ENCODE measurements at regions not wholly inside any gene's neighbourhood (a gene's known extent, or its start where the extent isn't known, plus 50 kb on each side); places are given as distances from the start of the nearest gene placed in this dataset.

DNA sequence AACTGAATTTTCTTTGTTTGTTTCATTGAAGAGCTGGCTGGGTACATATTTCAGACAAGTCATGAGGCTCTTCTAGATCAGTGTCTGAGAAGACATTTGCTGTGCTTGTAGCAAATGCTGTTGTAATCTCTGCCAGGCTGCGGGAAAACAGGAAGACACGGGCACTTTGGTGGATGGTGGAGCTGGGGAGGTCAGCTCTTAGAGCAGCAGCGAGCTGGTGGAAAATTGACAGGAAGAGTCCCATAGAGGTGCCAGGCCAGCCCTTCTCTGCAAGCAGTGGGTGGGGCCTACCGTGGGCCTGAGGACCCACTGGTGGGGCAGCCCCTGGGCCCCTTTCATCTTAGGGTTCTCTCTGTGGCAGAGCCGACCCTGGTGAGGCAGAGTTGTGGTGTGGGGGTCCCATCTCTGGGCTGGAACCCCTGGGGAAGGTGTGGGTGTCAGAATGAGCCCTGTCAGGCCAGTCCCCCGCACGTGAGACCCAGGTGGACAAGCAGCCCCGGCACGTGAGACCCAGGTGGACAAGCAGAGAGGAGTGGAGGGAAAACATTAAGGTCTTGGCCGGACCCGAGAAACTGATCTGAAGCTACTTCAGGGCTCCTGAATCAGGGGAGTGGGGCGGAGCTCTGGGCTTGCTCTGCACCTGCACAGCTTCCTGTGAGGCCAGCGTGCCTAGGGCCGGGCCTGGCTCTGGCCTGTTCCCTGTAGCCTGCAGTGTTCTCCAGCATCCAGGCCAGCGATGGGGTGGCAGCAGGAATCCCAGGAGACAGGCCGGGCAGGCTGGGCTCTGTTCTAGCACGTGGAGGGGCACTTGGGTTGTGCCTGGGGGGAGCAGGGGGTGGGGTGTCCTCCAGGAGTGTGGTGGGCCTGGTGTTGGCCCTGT is 273.5 kb upstream of the HDAC4 start:
- DNase-seq (ENCODE audit: low read depth in 2 of 2) = no peak

DNA sequence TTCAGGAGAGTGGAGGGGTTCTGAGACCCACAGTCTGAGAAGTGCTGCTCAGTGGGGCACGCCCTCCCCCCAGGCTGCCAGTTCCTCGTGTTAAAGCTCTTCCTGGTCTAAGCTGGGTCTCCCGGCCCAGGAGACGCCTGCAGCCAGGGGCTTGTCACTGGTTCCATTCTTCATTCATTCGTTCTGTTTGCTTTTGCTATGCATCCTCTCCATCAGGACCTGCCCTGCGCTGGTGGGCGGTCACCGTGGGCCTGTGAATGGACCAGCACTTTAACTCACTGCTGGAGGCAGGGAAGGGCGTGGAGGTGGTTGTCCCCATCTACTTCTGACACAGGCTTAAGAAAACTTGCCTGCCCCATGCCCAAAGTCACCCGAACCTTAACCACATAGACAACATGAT is 272.8 kb upstream of the HDAC4 start:
- no peak for DNase-seq (ENCODE audit: low read depth in 2 of 2)

DNA sequence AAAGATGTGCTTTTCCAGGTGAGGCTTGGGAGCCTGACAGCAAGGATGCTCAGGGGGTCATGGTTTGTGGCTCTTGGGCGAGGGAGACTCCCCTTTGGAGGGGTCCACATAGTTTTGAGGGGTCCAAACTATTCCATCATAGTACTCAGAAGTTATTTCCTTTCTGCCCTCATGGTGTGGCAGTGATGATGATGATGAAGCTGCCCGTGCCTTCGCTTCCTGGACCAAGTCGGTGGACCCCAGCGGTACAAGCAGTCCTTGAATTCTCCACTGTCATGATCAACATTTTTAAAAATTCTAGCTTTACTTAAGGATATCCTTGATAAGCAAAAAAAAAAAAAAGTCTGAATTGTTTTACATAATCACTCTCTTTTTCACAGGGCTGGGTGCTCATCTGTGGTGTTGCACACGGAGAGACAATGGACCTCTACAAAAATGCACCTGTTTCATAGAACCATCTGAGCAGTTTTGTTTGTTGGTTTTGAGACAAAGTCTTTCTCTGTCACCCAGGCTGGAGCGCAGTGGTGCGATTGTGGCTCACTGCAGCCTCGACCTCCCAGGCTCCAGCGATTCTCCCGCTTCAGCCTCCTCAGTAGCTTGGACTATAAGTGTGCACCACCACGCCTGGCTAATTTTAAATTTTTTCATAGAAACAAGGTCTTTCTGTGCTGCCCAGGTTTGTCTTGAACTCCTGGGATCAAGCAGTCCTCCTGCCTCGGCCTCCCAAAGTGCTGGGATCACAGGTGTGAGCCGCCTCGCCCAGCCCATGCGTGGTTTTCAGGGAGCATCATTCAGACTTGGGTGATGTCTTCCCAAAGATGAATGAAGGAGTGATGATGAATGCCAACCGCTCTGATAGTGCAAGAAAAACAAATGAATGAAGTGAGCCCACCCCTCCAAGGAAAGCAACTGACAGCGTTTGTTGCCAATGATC is 271.4 kb upstream of the HDAC4 start:
- no peak for DNase-seq (ENCODE audit: low read depth in 2 of 2)

DNA sequence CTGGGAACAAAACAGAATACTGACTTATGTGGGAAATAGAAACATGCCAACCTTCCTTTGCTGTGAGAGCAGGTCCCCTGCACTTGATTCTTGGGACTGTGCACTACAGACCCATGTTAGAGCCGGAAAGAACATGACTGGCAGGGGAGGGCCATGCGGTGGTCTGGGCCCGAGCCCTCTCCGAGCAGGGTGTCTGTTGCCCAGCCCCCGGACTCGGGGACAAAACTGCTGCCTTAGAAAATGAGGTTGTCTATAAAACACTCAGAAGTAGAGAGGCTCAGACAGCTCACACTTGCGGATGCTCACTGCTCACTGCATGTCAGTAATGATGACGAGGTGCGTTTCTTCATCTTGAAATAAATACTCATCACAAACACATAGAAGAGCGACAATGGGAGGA is 270.7 kb upstream of the HDAC4 start:
- DNase-seq (ENCODE audit: low read depth in 2 of 2) = no peak

DNA sequence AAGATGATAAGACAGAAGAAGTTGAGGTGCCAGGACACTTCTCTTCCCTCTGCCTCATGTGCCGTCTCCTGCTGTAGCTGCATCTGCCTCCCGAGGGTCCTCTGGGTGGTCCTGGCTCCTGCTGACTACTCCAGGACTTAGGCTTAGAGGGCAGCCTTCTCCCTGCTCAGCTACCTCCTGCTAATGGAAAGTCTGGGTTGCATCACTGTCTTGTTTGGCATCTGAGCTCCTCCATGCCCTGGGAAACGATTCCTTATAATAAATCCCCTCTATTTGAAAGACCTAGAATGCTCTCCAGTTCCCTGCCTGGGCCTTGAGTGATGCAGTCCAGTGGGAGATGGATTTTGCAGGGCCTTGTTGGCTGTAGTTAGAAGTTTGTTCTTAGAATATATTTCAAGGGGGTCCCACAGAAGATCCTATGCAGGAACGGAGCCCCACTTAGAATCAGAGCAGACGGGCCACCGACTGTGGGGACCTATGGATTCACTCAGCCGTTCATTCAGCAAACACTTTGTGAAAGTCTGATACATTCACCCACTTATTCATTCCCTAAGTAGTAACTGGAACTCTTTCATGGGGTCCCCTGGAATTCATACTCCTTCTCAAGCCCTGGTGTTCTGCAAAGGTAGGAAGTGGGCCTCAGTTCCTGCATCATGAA is 269.8 kb upstream of the HDAC4 start:
- DNase-seq (ENCODE audit: low read depth in 2 of 2) = no peak

DNA sequence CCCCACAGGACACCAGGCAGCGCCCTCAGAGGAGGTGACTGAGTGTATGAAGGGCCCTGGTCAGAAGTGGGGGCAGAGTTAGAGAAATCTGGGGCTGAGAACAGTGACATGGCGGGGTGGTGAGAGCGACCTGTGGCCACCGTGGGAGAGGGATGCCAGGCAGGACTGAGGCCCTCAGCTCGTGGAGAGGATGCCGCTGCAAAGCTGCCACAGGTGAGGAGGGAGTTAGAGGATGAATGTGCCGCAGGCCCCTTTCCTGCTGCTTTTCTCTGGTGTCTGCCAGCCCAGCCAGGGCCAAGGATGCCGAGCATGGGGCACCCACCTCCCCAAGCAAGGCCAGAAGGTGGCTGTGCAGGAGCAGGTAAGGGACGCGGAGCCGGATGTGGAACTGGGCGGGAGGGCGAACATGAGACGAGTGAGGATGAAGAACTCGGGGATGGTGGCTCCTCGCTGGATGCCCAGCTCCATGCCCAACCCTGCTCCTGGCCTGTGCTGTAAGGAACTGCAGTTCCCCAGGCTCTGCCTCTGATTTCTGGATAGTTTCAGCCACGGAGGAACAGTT is 269.2 kb upstream of the HDAC4 start:
- no peak for DNase-seq (ENCODE audit: low read depth in 2 of 2)

DNA sequence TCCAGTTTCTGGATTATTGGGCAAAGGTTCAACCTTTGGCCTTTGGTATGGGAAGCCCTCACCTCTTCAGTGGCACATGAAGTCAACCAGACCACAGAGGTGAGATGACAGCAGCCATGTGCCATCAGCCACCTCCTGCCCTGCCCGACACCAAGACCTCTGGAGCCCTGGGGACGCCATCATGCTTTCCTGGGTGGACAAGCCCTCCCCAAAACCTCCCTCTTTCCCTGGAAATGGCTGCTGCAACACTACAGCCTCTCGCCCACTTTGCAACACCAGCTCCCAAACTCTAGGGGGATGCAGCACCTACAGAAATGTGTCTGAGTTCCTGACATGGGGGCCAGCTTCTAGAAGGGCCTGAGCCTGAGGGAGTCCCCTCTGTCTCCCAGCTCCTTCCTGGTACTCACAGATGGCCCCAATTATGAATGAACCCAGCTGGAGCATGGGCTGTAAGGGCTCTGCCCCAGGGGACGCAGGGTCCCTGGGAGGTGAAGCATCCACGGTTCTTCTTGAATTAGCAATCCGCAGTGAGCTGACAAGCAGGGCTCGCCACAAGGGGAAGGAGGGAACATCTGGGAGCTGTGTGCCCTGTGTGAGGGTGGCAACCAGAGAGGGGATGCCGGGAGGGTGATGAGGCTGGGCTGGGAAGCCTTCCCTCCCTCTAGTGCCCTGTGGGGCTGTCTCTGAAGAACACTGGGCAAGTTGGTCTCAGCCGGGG is 268.5 kb upstream of the HDAC4 start:
- no peak for DNase-seq (ENCODE audit: low read depth in 2 of 2)

DNA sequence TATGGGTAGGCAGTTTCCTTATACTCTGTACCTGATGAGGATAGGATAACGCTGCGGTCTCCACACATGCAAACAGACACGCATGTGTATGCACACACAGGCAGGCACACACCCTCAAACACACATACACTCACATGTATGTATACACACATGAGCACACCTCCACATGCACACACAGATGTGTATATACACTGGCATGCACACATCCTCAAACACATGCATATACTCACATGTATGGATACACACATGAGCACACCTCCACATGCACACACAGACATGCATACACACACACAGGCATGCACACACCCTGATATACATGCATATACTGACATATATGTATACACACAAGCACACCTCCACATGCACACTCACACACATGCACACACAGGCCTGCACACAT is 267.8 kb upstream of the HDAC4 start:
- no peak for DNase-seq (ENCODE audit: low read depth in 2 of 2)

DNA sequence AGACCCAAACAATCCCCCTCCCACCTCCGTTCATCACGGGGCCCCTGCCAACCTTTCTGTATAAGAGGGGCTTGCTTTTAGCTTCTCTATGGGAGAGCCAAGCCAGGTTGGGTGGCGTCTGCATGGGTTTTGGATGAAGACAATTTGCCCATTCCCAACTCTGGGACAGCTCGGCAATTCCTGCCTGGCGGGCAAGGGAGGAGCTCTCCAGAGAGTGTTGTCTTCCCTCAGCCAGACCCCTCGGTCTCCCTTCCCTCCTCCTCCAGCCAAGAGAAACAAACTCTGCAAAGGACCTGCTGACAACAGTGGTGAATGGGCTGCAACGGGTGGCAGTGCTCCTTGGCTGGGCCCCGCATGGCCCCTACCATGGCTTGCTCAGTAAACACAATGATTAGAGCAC is 267.2 kb upstream of the HDAC4 start:
- DNase-seq (ENCODE audit: low read depth in 2 of 2) = no peak

DNA sequence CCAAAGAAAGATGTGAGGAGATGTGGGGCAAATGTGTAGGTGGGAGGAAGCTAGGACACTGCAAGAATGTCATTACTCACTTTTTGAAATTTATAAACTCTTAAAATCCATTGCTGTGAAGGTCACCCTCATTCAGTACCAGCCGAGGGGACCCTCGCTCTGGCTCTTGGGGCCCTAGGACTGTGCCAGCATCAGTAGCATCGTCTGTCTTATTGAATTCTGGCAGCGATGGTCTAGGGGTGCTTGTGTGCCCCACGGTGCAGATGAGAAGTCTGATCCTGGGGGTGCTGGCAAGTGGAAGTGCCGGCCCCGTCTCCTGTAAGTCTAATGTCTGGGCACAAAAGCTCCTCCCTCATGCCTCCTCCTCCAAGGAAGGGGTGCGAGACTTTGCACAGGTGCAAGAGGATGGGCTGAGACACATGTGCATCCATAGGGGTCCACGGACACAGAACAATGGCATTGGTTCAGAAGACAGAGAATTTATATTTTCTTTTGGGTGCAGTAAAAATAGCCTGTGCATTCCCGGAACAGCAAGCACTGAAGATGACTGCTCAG is 266.7 kb upstream of the HDAC4 start:
- DNase-seq (ENCODE audit: low read depth in 2 of 2) = no peak

DNA sequence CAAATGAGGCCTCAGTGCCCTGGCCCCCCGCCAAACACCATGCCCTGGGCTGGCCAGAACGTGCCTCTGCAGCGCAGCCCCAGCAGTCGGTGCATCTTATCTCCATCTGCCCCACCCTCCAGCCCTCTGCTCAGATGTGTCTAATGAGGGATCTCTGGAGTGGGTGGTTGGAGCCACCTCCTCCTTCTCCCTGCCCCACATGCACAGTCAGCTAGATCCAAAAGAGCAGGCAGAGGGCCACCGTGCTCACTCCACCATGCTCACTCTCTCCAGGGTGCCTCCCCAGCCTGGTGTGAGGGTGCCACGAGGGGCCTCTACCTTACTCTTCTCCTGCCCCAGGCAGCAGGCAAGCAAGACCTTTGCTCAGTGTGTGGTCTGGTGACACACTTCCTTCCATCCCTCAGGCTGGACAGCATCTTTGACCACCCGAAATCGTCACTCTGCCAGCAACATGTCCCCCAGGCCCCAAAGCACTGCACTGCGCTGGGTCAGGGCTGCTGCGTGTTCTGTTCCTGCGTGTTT is 266.1 kb upstream of the HDAC4 start:
- no peak for DNase-seq (ENCODE audit: low read depth in 2 of 2)

DNA sequence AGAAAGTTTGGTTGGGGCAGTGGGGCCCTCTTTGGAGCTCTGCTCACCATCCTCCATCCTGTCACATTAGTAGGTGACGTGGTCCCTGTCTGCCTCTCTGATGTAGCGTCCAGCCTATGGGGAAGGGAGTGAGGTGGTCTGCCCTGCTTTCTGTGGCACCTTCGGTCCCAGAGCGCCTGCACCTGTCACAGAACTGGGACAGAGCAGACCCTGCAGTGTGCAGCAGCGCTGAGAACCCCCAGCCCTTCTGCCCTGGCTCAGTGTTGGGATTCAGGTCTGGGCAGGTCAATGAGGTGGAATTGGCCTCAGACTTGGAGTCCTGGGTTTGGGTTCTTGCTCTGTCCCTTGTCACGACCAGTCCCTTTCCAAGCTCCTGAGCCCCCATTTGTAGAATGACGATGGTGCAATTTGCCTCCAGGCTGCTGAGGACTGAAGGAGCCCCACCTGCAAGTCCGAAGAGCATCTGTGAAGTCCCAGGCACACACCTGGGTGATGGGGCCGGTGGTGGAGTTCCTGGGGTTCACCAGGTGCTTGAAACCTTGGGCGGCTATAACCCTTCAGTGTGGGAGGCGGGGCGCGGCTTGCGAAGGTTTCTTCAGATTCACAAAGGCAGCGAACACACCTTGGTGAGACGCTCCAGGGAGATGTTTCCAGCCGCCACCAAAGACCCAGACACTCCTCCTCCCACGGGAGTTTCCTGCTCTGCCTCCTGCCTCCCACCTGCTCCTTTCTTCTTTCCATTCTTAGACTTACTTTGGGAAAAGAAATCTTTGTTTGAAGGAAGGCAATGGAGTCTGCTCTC is 265.4 kb upstream of the HDAC4 start:
- no peak for DNase-seq (ENCODE audit: low read depth in 2 of 2)

DNA sequence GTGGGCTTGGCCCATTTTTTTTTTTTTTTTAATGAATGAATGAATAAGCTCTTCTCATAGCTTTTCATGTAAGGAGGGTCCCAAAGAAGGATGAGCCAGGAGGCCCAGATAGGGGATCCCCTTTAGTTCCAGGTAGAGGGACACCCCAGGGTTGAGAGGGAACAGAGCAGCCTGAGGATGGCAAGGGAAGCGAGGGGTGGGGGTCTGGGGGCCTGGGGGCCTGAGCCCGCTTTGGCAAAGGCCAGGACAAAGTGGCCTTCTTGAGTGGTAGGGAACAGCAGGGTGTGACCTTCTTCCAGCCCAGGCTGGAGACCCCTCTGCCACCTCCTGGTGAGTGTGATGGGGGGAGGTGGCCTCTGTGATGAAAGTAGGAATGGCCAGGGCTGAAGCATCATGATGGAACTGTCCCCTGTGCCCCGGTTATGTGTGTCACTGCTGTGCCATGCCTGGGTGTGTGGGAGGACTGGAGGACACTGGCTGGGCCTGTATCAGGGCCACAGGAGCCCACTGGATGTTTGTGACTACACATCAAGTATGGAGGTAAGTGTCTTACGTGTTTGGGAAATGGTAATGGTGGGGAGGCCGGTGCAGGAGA is 263.5 kb upstream of the HDAC4 start:
- DNase-seq (ENCODE audit: low read depth in 2 of 2) = no peak

DNA sequence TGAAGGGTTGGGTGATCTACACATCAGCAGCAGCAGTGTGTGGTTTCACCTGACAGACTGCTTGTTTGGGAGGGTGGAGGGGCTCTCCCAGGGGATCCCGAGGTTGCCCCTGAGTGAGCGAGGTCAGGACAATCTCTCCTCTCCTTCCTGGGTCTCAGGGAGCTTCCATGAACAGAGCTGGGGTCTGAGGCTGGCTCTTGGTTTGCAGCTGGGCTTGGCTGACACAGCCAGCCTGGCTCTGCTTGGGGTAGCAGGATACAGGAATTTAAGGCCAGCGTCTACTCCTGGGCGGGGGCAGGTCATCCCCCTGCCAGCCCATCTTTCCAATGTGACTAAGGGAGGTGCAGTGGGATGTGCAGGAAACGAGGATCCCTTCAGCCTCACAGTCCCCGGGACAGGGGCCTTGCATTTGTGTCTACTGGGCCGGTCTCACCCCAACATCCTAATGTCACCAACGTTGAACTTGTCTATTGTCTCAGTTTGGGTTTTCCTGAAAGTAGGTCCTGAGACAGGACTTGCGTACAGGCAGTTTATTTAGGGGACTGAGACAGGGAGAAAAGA is 262.6 kb upstream of the HDAC4 start:
- no peak for DNase-seq (ENCODE audit: low read depth in 2 of 2)

DNA sequence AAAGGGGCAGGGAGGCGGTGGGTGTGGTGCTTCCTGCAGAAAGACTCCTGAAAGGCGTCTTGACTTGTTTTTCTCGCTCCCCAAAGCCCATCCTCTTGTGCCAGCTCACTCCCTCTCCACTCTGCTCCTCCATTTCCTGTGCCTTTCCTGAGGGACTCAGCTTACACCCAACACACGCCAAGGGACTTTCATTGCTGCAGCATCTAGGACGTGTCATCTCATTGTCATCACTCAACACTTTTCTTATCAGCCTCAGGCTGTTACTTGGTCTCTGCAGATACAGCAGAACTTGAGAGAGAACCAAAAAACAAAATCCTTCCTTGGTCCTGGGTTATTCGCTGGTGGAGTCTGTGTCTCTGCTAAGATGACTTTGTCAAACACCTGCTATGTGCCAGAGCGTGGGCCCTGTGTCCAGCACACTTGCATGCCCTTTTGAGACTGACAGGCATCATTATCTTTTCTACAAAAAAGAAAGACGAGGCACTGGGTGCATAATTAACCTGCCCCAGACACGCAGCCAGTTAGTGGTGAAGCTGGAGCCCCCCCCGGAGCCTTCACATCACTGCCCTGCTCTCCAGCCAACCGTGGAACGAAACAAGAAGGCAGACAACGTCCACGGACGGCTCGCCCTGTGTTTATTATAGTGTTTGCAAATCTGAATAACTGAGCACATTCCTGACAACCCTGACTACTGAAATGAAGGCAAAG is 261.7 kb upstream of the HDAC4 start:
- DNase-seq (ENCODE audit: low read depth in 2 of 2) = no peak

DNA sequence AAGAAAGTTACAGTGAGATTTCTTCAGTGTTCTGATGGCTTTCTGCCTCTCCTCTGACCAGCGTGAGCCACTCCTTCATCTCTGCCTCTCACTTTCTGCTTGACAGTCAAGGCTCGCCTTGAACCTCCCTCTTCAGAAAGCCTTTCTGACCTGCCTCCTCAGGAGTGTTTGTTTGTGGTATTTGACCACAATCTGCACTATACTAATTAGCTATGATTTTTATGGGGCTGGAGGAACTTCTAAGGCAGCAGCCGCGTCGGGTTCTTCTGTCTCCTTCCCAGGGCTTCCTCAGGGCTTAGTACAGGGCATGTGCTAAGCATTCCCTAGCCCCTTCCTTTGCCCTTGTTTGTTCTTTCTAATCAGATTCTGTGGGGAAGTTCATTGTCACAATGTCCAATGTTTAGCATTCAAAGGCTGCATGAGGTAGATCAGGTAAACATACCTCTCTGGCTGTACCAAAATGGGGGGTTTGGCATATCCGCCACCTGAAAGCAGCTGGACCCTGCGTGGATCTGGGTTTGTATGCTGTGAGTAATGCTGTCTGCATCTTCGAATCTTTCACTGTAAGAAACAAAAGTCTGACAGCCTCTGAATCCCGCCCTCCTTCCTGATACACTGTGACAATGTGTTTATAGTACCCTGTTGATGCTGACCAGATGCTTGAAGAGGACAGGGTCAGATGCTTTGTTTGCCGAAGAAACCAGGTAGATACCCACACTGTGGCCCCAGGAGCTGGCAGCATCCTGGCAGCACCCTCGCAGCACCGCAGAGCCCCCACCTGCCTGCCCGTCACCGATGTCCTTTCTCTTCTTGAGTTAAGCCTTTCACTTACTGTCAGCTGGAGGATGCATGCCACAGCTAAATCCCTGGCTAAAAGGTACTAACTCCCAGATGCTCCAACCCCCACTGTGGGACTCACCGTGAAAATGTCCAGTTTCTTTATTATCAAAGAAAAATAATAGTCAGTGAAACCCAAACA is 260.8 kb upstream of the HDAC4 start:
- no peak for DNase-seq (ENCODE audit: low read depth in 2 of 2)
